ENCODE measurements at regions not wholly inside any gene's neighbourhood (a gene's known extent, or its start where the extent isn't known, plus 50 kb on each side); places are given as distances from the start of the nearest gene placed in this dataset.

- TF ChIP-seq BCL6B (tag by site-specific recombination; IDR thresholded peaks at IDR 0.05) (no peak), ZNF324 (tag by site-specific recombination; IDR thresholded peaks at IDR 0.05) (no peak), ZNF580 (tag by site-specific recombination; IDR thresholded peaks at IDR 0.05) (no peak), ZNF174 (tag by site-specific recombination; IDR thresholded peaks at IDR 0.05) (no peak)
Measured at GRCh38 chr14:84671776-84672175, 858.2 kb upstream of the FLRT2 start (continued).

GRCh38 chr14:84674636-84675035 is 855.3 kb upstream of the FLRT2 start:
- Histone ChIP-seq H3K9me3 (ENCODE audit: control insufficient read depth, insufficient read depth, low read depth, low read length) (no peaks in the 10 kb centered on the region), H3K36me3 (ENCODE audit: control insufficient read depth in 2 of 2, insufficient read depth in 1 of 2, low read length in 2 of 2) (no peaks in the 10 kb centered on the region), H3K27ac (ENCODE audit: extremely low read depth, low read depth, low read length) (no peak overlapping the region), H3K4me3 (ENCODE audit: low read depth, low read length) (no peak overlapping the region), H3K4me1 (ENCODE audit: control insufficient read depth, insufficient read depth, low read length) (no peaks in the 10 kb centered on the region)
- POLR2A ChIA-PET, result no interaction called here
- TF ChIP-seq ZNF449 (tag by site-specific recombination; IDR thresholded peaks at IDR 0.05) (no peak), KLF7 (tag by site-specific recombination; IDR thresholded peaks at IDR 0.05; ENCODE audit: borderline replicate concordance) (no peak), ZNF223 (tag by site-specific recombination; IDR thresholded peaks at IDR 0.05) (no peak), GFI1B (tag by site-specific recombination; IDR thresholded peaks at IDR 0.05) (no peak), ZNF155 (tag by site-specific recombination; IDR thresholded peaks at IDR 0.05) (no peak), ZNF239 (tag by site-specific recombination; IDR thresholded peaks at IDR 0.05) (no peak), ZNF394 (tag by site-specific recombination; IDR thresholded peaks at IDR 0.05; ENCODE audit: borderline replicate concordance) (no peak), CTCF (tag by site-specific recombination; IDR thresholded peaks at IDR 0.05) (no peak), ZBTB20 (tag by site-specific recombination; IDR thresholded peaks at IDR 0.05) (no peak), SALL2 (tag by site-specific recombination; IDR thresholded peaks at IDR 0.05; ENCODE audit: borderline replicate concordance) (no peak), ZNF148 (tag by site-specific recombination; IDR thresholded peaks at IDR 0.05; ENCODE audit: borderline replicate concordance) (no peak), ZNF335 (tag by site-specific recombination; conservative IDR thresholded peaks at IDR 0.05) (no peak), HOXA7 (CRISPR knock-in tag; IDR thresholded peaks at IDR 0.05; ENCODE audit: borderline replicate concordance) (no peak), INSM2 (tag by site-specific recombination; IDR thresholded peaks at IDR 0.05) (no peak), ZNF626 (tag by site-specific recombination; IDR thresholded peaks at IDR 0.05) (no peak), ZNF701 (tag by site-specific recombination; IDR thresholded peaks at IDR 0.05) (no peak), ZBTB48 (tag by site-specific recombination; IDR thresholded peaks at IDR 0.05) (no peak), SP2 (tag by site-specific recombination; IDR thresholded peaks at IDR 0.05) (no peak)
- CTCF ChIA-PET, result no interaction called here
